Esophagus muscularis mucosa (tissue), 4 donors: ENCODE measurements at regions not wholly inside any gene's neighbourhood (a gene's known extent, or its start where the extent isn't known, plus 50 kb on each side); places are given as distances from the start of the nearest gene placed in this dataset.

Experiments used
- EP300 ChIP-seq: sonication (generic); formaldehyde crosslinking; IDR thresholded peaks from one replicate; pipeline ENCODE4 v1.6.1; 2017; ENCODE audit warnings: antibody characterized with exemption
- POLR2AphosphoS5 ChIP-seq, 2 donors: sonication (generic); formaldehyde crosslinking; IDR thresholded peaks; one replicate each; pipeline ENCODE4 v1.6.1; 2017; ENCODE audit warnings: antibody characterized with exemption in 2 of 2
- TF ChIP-seq, protein P1 (sequence below), 3 experiments: fragments of 200-600 bp in 2 of 3; fragments of 450-650 bp in 1 of 3; sonication (generic) in 2 of 3; IDR thresholded peaks; one replicate each; pipeline ENCODE4 v1.5.1; 2017 to 2019; ENCODE audit warnings: antibody characterized with exemption in 3 of 3, mild to moderate bottlenecking in 2 of 3, moderate library complexity in 1 of 3

DNA sequence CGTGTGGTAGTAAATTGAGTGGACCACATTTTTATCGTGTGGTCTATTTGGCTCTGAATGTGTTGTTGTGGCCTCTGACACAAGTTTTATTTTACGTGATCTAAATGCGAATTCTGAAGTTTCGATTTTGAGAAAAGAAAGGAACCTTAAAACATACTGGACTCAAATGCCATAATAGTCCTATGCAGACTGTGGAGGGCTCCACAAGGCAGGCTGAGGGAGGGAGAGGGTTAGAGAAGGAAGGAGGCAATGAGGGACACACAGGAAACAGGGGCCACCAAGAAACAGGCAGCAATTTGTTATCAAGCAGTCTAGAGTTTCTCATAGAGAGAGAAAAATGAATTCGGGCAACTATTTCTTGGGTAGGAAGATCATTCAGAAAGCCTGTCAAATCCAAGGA, 110.4 kb upstream of the SEMA6A start:
- no peak for TF ChIP-seq EP300
- TF ChIP-seq, protein P1, sequence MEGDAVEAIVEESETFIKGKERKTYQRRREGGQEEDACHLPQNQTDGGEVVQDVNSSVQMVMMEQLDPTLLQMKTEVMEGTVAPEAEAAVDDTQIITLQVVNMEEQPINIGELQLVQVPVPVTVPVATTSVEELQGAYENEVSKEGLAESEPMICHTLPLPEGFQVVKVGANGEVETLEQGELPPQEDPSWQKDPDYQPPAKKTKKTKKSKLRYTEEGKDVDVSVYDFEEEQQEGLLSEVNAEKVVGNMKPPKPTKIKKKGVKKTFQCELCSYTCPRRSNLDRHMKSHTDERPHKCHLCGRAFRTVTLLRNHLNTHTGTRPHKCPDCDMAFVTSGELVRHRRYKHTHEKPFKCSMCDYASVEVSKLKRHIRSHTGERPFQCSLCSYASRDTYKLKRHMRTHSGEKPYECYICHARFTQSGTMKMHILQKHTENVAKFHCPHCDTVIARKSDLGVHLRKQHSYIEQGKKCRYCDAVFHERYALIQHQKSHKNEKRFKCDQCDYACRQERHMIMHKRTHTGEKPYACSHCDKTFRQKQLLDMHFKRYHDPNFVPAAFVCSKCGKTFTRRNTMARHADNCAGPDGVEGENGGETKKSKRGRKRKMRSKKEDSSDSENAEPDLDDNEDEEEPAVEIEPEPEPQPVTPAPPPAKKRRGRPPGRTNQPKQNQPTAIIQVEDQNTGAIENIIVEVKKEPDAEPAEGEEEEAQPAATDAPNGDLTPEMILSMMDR (IDR thresholded peaks at IDR 0.05): no peak
- TF ChIP-seq POLR2AphosphoS5 (IDR thresholded peaks at IDR 0.05): no peak
